Effector memory CD4-positive, alpha-beta T cell (primary cell): ENCODE measurements at regions not wholly inside any gene's neighbourhood (a gene's known extent, or its start where the extent isn't known, plus 50 kb on each side); places are given as distances from the start of the nearest gene placed in this dataset.
A peak's percentile ranks its signal among the peaks of the same experiment; 100 is the strongest.
"Not testable (repeated sequence)": the region's sequence is repeated elsewhere in the genome, so short reads cannot be mapped to it uniquely, and the experiment has no call there.

Source experiments
- DNase-seq, 3 donors: peaks; one replicate each; pipeline ENCODE4 v3.0.0-alpha.2; 2020
- H3K27ac ChIP-seq: 2 replicates; pipeline ENCODE4 v1.7.0; 2013; ENCODE audit warnings: mild to moderate bottlenecking, low read length, moderate library complexity; ENCODE audit not compliant: insufficient read depth, poor library complexity, severe bottlenecking
- H3K27me3 ChIP-seq: replicated peaks from 2 replicates; pipeline ENCODE4 v1.7.0; 2013; ENCODE audit warnings: mild to moderate bottlenecking, low read length; ENCODE audit not compliant: insufficient read depth, control insufficient read depth, poor library complexity, severe bottlenecking
- H3K36me3 ChIP-seq: 2 replicates; pipeline ENCODE4 v1.7.0; 2013; ENCODE audit warnings: mild to moderate bottlenecking, low read length, moderate library complexity; ENCODE audit not compliant: control insufficient read depth, insufficient read depth
- H3K4me1 ChIP-seq: 2 replicates; pipeline ENCODE4 v1.7.0; 2013; ENCODE audit warnings: low read length, mild to moderate bottlenecking; ENCODE audit not compliant: control insufficient read depth, insufficient read depth, poor library complexity, severe bottlenecking
- H3K4me3 ChIP-seq: 2 replicates; pipeline ENCODE4 v1.7.0; 2013; ENCODE audit warnings: low read length, low read depth, mild to moderate bottlenecking; ENCODE audit not compliant: insufficient read depth, poor library complexity, severe bottlenecking
- H3K9me3 ChIP-seq: 2 replicates; pipeline ENCODE4 v1.7.0; 2013; ENCODE audit warnings: mild to moderate bottlenecking, low read length, moderate library complexity; ENCODE audit not compliant: control insufficient read depth

GRCh38 chr7:121537031-121537430 lies 140.9 kb upstream of the FAM3C start:
- Histone ChIP-seq H3K4me1 (no peaks in the 10 kb centered on the region), H3K4me3 (no peak overlapping the region), H3K9me3 (no peaks in the 10 kb centered on the region), H3K27me3 (no peaks in the 10 kb centered on the region), H3K27ac (no peak overlapping the region), H3K36me3 (no peaks in the 10 kb centered on the region)
- no peak for DNase-seq

- no peak for DNase-seq
- Histone ChIP-seq H3K4me1 (no peaks in the 10 kb centered on the region), H3K27ac (no peak overlapping the region), H3K36me3 (no peaks in the 10 kb centered on the region), H3K27me3 (no peaks in the 10 kb centered on the region), H3K4me3 (no peak overlapping the region), H3K9me3 (no peaks in the 10 kb centered on the region)
Measured at GRCh38 chr7:121531175-121532070, 135.3 kb upstream of the FAM3C start.

GRCh38 chr7:121530227-121531174 lies 134.4 kb upstream of the FAM3C start:
- no peak overlapping the region for H3K4me3 ChIP-seq
- DNase-seq, result peak in 1 of 3 donors; percentile 9
- H3K27ac ChIP-seq, result no peak overlapping the region

GRCh38 chr7:121529003-121529402 lies 132.9 kb upstream of the FAM3C start:
- H3K27ac ChIP-seq, result no peak overlapping the region
- DNase-seq, result no peak
- no peaks in the 10 kb centered on the region for H3K27me3 ChIP-seq
- no peak overlapping the region for H3K4me3 ChIP-seq
- no peaks in the 10 kb centered on the region for H3K4me1 ChIP-seq
- H3K36me3 ChIP-seq, result no peaks in the 10 kb centered on the region
- no peaks in the 10 kb centered on the region for H3K9me3 ChIP-seq

More at GRCh38 chr7:121530227-121531174, 134.4 kb upstream of the FAM3C start:
- no peaks in the 10 kb centered on the region for H3K27me3 ChIP-seq
- H3K9me3 ChIP-seq, result no peaks in the 10 kb centered on the region
- no peaks in the 10 kb centered on the region for H3K36me3 ChIP-seq
- H3K4me1 ChIP-seq, result no peaks in the 10 kb centered on the region

- not testable (repeated sequence) for H3K9me3 ChIP-seq, H3K4me3 ChIP-seq, H3K27ac ChIP-seq, DNase-seq, H3K27me3 ChIP-seq, H3K36me3 ChIP-seq, H3K4me1 ChIP-seq
Measured at GRCh38 chr7:121526210-121526609, 130.1 kb upstream of the FAM3C start.

- no peak overlapping the region for H3K27ac ChIP-seq
- no peaks in the 10 kb centered on the region for H3K9me3 ChIP-seq
- H3K36me3 ChIP-seq, result no peaks in the 10 kb centered on the region
- H3K27me3 ChIP-seq, result no peaks in the 10 kb centered on the region
- no peak for DNase-seq
- H3K4me1 ChIP-seq, result no peaks in the 10 kb centered on the region
- no peak overlapping the region for H3K4me3 ChIP-seq
Measured at GRCh38 chr7:121525155-121525819, 129.2 kb upstream of the FAM3C start.

GRCh38 chr7:121521711-121522400 lies 125.7 kb upstream of the FAM3C start:
- Histone ChIP-seq H3K27ac (no peak overlapping the region), H3K36me3 (no peaks in the 10 kb centered on the region), H3K9me3 (no peaks in the 10 kb centered on the region), H3K4me3 (no peak overlapping the region), H3K27me3 (no peaks in the 10 kb centered on the region), H3K4me1 (no peaks in the 10 kb centered on the region)
- no peak for DNase-seq

GRCh38 chr7:121520911-121521310 lies 124.8 kb upstream of the FAM3C start:
- H3K9me3 ChIP-seq, result no peaks in the 10 kb centered on the region
- no peak for DNase-seq
- no peaks in the 10 kb centered on the region for H3K36me3 ChIP-seq

More at GRCh38 chr7:121520911-121521310, 124.8 kb upstream of the FAM3C start:
- H3K4me3 ChIP-seq, result no peak overlapping the region
- no peaks in the 10 kb centered on the region for H3K4me1 ChIP-seq
- H3K27me3 ChIP-seq, result no peaks in the 10 kb centered on the region
- H3K27ac ChIP-seq, result no peak overlapping the region
